Stomach (tissue), 4 donors: ENCODE measurements at regions not wholly inside any gene's neighbourhood (a gene's known extent, or its start where the extent isn't known, plus 50 kb on each side); places are given as distances from the start of the nearest gene placed in this dataset.

Source experiments
- EP300 ChIP-seq: sonication (generic); formaldehyde crosslinking; IDR thresholded peaks from one replicate; pipeline ENCODE4 v1.6.1; 2017; ENCODE audit warnings: antibody characterized with exemption
- POLR2A ChIP-seq, 4 donors: fragments of 450-650 bp; IDR thresholded peaks; one replicate each; pipeline ENCODE4 v1.6.1; 2016; ENCODE audit warnings: antibody characterized with exemption in 4 of 4, control low read depth in 2 of 4, mild to moderate bottlenecking in 1 of 4, moderate library complexity in 1 of 4
- POLR2AphosphoS5 ChIP-seq, 3 donors: sonication (generic); formaldehyde crosslinking; IDR thresholded peaks; one replicate each; pipeline ENCODE4 v1.6.1; 2016; ENCODE audit warnings: antibody characterized with exemption in 3 of 3
- TF ChIP-seq, protein P1 (sequence below), 7 experiments: fragments of 450-650 bp in 4 of 7; fragments of 200-600 bp in 3 of 7; sonication (generic) in 3 of 7; IDR thresholded peaks; one replicate each; pipeline ENCODE4 v1.5.1; 2016 to 2019; ENCODE audit warnings: antibody characterized with exemption in 7 of 7, control low read depth in 2 of 7, mild to moderate bottlenecking in 1 of 7

DNA sequence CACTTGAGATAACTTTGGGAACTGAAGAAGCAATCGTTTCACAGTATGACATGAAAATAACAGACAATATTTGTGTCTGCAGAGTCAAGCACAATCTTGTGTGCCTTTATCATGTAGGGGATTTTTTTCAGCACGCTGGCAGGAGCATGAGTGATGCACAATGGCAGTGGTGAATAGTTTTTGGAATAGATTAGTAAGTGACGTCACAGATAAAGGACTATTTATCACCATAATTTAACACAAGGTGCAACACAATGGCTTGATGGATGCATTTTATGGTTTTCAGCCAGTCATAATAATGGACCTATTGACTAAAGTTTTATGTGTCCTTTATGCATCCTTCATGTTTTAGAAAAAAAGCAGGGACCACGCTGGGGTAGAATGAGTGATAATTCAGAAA, 559.8 kb upstream of the FANCL start:
- TF ChIP-seq EP300 (no peak), POLR2AphosphoS5 (IDR thresholded peaks at IDR 0.05) (no peak), POLR2A (IDR thresholded peaks at IDR 0.05) (no peak)
- TF ChIP-seq, protein P1, sequence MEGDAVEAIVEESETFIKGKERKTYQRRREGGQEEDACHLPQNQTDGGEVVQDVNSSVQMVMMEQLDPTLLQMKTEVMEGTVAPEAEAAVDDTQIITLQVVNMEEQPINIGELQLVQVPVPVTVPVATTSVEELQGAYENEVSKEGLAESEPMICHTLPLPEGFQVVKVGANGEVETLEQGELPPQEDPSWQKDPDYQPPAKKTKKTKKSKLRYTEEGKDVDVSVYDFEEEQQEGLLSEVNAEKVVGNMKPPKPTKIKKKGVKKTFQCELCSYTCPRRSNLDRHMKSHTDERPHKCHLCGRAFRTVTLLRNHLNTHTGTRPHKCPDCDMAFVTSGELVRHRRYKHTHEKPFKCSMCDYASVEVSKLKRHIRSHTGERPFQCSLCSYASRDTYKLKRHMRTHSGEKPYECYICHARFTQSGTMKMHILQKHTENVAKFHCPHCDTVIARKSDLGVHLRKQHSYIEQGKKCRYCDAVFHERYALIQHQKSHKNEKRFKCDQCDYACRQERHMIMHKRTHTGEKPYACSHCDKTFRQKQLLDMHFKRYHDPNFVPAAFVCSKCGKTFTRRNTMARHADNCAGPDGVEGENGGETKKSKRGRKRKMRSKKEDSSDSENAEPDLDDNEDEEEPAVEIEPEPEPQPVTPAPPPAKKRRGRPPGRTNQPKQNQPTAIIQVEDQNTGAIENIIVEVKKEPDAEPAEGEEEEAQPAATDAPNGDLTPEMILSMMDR (IDR thresholded peaks at IDR 0.05) = no peak
